Type B pancreatic cell (in vitro differentiated cells): ENCODE measurements at regions not wholly inside any gene's neighbourhood (a gene's known extent, or its start where the extent isn't known, plus 50 kb on each side); places are given as distances from the start of the nearest gene placed in this dataset.
A peak's percentile ranks its signal among the peaks of the same experiment; 100 is the strongest.

Experiments
- DNase-seq: peaks from one replicate; pipeline ENCODE4 v3.0.0; 2021; ENCODE audit warnings: mixed read lengths; ENCODE audit not compliant: unreplicated experiment; ENCODE audit errors: extremely low spot score
- H3K27ac Mint-ChIP-seq: 2 replicates; pipeline ENCODE4 v1.8.0; 2021; ENCODE audit warnings: mild to moderate bottlenecking, mixed read lengths
- H3K27me3 Mint-ChIP-seq: 2 replicates; pipeline ENCODE4 v1.8.0; 2021; ENCODE audit warnings: mixed read lengths
- H3K36me3 Mint-ChIP-seq: 2 replicates; pipeline ENCODE4 v1.8.0; 2021; ENCODE audit warnings: mixed read lengths
- H3K4me1 Mint-ChIP-seq: one replicate; pipeline ENCODE4 v1.8.0; 2021; ENCODE audit warnings: mixed read lengths; ENCODE audit not compliant: unreplicated experiment
- H3K4me3 Mint-ChIP-seq: 2 replicates; pipeline ENCODE4 v1.8.0; 2021; ENCODE audit warnings: mild to moderate bottlenecking, mixed read lengths
- H3K9me3 Mint-ChIP-seq: 2 replicates; pipeline ENCODE4 v1.8.0; 2021; ENCODE audit warnings: mixed read lengths
- TF ChIP-seq, protein P1 (sequence below): fragments of 200-600 bp; sonication (generic); conservative IDR thresholded peaks from 2 replicates; pipeline ENCODE4 v1.5.0; 2021; ENCODE audit warnings: antibody characterized with exemption, mild to moderate bottlenecking

DNA sequence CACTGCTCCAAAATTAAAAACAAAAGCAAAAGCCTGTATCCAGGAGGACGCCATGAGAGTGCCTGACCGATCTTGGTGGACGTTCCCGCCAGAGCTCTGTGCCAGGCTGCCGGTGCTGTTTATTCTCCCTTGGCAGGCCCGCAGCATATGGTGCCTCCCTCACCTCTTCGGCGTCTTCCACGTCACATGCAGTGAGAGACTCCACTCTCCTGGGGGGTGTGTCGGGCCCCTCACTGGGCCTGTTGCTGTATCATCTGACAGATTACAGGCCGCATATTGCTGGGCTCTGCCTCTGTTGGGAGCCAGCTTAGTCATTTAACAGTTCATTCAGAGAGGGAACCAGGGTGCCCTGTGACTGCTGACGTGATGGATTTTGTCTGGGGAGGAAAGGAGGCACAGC lies 86.4 kb upstream of the ARRDC4 start:
- peaks cover 3% of the 10 kb centered on the region for H3K27me3 Mint-ChIP-seq
- no peaks in the 10 kb centered on the region for H3K9me3 Mint-ChIP-seq
- no peak for DNase-seq
- TF ChIP-seq, protein P1, sequence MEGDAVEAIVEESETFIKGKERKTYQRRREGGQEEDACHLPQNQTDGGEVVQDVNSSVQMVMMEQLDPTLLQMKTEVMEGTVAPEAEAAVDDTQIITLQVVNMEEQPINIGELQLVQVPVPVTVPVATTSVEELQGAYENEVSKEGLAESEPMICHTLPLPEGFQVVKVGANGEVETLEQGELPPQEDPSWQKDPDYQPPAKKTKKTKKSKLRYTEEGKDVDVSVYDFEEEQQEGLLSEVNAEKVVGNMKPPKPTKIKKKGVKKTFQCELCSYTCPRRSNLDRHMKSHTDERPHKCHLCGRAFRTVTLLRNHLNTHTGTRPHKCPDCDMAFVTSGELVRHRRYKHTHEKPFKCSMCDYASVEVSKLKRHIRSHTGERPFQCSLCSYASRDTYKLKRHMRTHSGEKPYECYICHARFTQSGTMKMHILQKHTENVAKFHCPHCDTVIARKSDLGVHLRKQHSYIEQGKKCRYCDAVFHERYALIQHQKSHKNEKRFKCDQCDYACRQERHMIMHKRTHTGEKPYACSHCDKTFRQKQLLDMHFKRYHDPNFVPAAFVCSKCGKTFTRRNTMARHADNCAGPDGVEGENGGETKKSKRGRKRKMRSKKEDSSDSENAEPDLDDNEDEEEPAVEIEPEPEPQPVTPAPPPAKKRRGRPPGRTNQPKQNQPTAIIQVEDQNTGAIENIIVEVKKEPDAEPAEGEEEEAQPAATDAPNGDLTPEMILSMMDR, result no peak
- H3K36me3 Mint-ChIP-seq, result no peaks in the 10 kb centered on the region
- H3K4me3 Mint-ChIP-seq, result no peak overlapping the region
- H3K4me1 Mint-ChIP-seq, result no peaks in the 10 kb centered on the region
- H3K27ac Mint-ChIP-seq, result no peak overlapping the region

DNA sequence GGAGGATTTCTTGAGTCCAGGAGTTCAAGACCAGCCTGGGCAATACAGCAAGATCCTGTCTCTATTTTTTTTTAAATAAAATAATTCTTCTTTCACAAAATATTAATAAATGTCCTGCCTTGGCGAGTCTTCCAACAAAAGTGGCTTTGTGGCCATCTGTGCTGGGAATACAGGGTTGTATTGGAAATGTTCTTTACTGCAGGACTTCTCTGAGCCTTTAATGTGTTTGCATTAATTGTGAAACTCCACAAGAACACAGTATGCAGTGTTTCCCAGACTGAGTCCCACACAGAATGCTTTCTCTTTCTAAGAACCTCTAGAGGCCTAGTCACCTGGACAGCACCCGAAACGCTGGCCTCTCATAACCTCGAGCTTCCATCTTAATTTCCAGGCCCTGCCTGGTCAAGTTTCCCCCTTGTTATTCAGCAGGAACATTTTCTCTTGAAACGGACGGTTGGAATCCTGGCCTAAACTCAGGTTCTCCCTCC lies 85.4 kb upstream of the ARRDC4 start:
- Mint-ChIP-seq H3K27me3 (peaks cover 3% of the 10 kb centered on the region), H3K4me1 (no peaks in the 10 kb centered on the region), H3K36me3 (no peaks in the 10 kb centered on the region), H3K27ac (no peak overlapping the region), H3K4me3 (peak overlapping the region; percentile 63), H3K9me3 (no peaks in the 10 kb centered on the region)
- TF ChIP-seq, protein P1, result no peak
- no peak for DNase-seq

DNA sequence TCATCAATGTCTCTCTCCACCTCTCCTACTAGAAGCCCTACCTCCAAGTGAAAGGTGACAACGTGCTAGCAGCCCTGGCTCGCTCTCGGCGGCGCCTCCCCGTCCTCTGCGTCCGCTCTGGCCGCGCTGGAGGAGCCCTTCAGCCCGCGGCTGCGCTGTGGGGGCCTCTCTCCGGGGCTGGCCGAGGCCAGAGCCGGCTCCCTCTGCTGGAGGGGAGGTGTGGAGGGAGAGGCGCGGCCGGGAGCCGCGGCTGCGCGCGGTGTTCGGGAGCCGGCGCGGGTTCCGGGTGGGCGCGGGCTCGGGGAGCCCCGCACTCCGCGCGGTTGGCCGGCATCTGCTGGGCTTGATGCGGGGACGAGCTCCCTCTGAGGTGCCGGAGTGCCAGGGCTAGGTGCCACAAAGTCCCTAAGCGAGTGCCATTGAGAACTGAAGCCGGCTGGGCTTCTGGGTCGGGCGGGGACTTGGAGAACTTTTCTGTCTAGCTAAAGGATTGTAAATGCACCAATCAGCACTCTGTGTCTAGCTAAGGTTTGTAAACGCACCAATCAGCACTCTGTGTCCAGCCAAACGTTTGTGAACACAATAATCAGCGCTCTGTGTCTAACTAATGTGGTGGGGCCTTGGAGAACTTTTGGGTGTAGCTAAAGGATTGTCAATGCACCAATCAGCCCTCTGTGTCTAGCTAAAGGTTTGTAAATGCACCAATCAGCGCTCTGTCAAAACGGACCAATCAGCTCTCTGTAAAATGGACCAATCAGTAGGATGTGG lies 84.8 kb upstream of the ARRDC4 start:
- peaks cover 3% of the 10 kb centered on the region for H3K27me3 Mint-ChIP-seq
- no peak for DNase-seq
- H3K27ac Mint-ChIP-seq, result no peak overlapping the region
- peak overlapping the region; percentile 63 for H3K4me3 Mint-ChIP-seq
- TF ChIP-seq, protein P1, result no peak
- H3K4me1 Mint-ChIP-seq, result no peaks in the 10 kb centered on the region
- no peaks in the 10 kb centered on the region for H3K36me3 Mint-ChIP-seq
- H3K9me3 Mint-ChIP-seq, result no peaks in the 10 kb centered on the region

DNA sequence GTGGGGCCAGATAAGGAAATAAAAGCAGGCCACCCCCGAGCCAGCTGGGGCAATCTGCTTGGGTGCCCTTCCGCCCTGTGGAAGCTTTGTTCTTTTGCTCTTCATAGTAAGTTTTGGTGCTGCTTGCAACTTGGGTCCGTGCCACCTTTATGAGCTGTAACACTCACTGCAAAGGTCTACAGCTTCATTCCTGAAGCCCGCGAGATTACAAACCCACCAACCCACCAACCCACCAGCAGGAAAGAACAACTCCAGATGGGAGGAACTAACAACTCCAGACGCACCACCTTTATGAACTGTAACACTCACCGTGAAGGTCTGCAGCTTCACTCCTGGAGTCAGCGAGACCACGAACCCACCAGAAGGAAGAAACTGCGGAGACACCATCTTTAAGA lies 84.2 kb upstream of the ARRDC4 start:
- Mint-ChIP-seq H3K4me1 (no peaks in the 10 kb centered on the region), H3K4me3 (no peak overlapping the region), H3K27ac (no peak overlapping the region), H3K36me3 (no peaks in the 10 kb centered on the region), H3K27me3 (peaks cover 7% of the 10 kb centered on the region), H3K9me3 (no peaks in the 10 kb centered on the region)
- TF ChIP-seq, protein P1, result no peak
- no peak for DNase-seq

DNA sequence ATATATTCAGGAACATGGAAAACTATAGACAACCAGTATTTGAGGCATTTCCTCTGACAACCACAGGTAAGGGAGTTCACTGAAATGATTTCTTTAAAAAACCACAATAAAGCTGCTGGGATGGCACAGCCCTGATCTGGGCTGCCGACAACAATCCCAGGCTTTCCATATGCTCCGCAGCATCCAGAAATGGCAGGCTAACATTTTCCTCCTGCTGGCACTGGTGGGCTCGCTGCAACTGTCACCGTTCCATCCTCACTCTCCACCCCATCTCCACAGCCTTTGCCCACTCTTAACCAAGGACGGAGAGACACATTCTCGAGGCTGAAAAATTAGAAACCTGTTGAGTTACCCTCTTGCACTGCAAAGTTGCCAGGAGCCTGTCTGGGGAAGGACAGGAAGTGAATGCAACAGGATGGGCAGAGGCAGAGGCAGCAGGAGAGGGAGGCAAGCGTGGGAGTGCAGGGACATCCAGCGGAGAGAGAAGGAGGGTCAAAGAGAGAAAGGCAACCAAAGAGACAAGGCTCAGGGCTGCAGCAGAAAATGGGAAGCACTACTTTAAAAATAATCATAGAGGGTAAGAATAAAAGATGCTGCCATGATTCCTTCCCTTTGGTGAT lies 79.0 kb upstream of the ARRDC4 start:
- H3K4me1 Mint-ChIP-seq, result no peaks in the 10 kb centered on the region
- no peaks in the 10 kb centered on the region for H3K9me3 Mint-ChIP-seq
- no peak overlapping the region for H3K27ac Mint-ChIP-seq
- DNase-seq, result no peak
- peaks cover 35% of the 10 kb centered on the region for H3K27me3 Mint-ChIP-seq
- no peaks in the 10 kb centered on the region for H3K36me3 Mint-ChIP-seq
- no peak overlapping the region for H3K4me3 Mint-ChIP-seq
- TF ChIP-seq, protein P1, result no peak
